Activated CD4-positive, alpha-beta T cell treated with anti-CD3 and anti-CD28 coated beads, Interleukin-2, amount 10 ng/mL, durations not matched to agents 24 days and 14 days (primary cell): ENCODE measurements at regions not wholly inside any gene's neighbourhood (a gene's known extent, or its start where the extent isn't known, plus 50 kb on each side); places are given as distances from the start of the nearest gene placed in this dataset.
"Not testable (repeated sequence)": the region's sequence is repeated elsewhere in the genome, so short reads cannot be mapped to it uniquely, and the experiment has no call there.

ENCODE experiments used
- DNase-seq: peaks from one replicate; pipeline ENCODE4 v3.0.0; 2022
- H3K27ac Mint-ChIP-seq: one replicate; pipeline ENCODE4 v1.8.0; 2022; ENCODE audit warnings: mild to moderate bottlenecking, mixed read lengths
- H3K27me3 Mint-ChIP-seq: one replicate; pipeline ENCODE4 v1.8.0; 2022; ENCODE audit warnings: mixed read lengths
- H3K36me3 Mint-ChIP-seq: one replicate; pipeline ENCODE4 v1.8.0; 2022; ENCODE audit warnings: low read depth, mild to moderate bottlenecking, mixed read lengths
- H3K4me1 Mint-ChIP-seq: one replicate; pipeline ENCODE4 v1.8.0; 2021; ENCODE audit warnings: mixed read lengths
- H3K4me3 Mint-ChIP-seq: one replicate; pipeline ENCODE4 v1.8.0; 2022; ENCODE audit warnings: mild to moderate bottlenecking, moderate library complexity, mixed read lengths
- H3K9me3 Mint-ChIP-seq: one replicate; pipeline ENCODE4 v1.8.0; 2021; ENCODE audit warnings: mixed read lengths
- intact Hi-C: fragments of 100-400 bp; cut with micrococcal nuclease; formaldehyde crosslinking; loops from one replicate; pipeline ENCODE4 v1.15.1; 2023

- Mint-ChIP-seq H3K4me3 (no peak overlapping the region), H3K36me3 (no peaks in the 10 kb centered on the region), H3K4me1 (no peaks in the 10 kb centered on the region), H3K27me3 (no peaks in the 10 kb centered on the region), H3K9me3 (peaks cover 9% of the 10 kb centered on the region), H3K27ac (no peak overlapping the region)
- DNase-seq = no peak
- intact Hi-C loops = no loop called here
Measured at GRCh38 chr13:56352361-56352760, 788.4 kb upstream of the PRR20A start.

GRCh38 chr13:56352901-56353300 lies 787.8 kb upstream of the PRR20A start:
- no peaks in the 10 kb centered on the region for H3K27me3 Mint-ChIP-seq
- no peak overlapping the region for H3K4me3 Mint-ChIP-seq

GRCh38 chr13:56356690-56357089 lies 784.0 kb upstream of the PRR20A start:
- DNase-seq = no peak
- Mint-ChIP-seq H3K4me1 (no peaks in the 10 kb centered on the region), H3K27me3 (no peaks in the 10 kb centered on the region), H3K36me3 (no peaks in the 10 kb centered on the region), H3K9me3 (peaks cover 9% of the 10 kb centered on the region), H3K4me3 (no peak overlapping the region), H3K27ac (no peak overlapping the region)
- intact Hi-C loops = no loop called here

More at GRCh38 chr13:56352901-56353300, 787.8 kb upstream of the PRR20A start:
- Mint-ChIP-seq H3K9me3 (peaks cover 5% of the 10 kb centered on the region), H3K36me3 (no peaks in the 10 kb centered on the region), H3K27ac (no peak overlapping the region), H3K4me1 (no peaks in the 10 kb centered on the region)
- DNase-seq = no peak
- intact Hi-C loops = no loop called here

GRCh38 chr13:56378566-56378965 lies 762.2 kb upstream of the PRR20A start:
- no peak for DNase-seq
- Mint-ChIP-seq H3K36me3 (no peaks in the 10 kb centered on the region), H3K4me1 (no peaks in the 10 kb centered on the region), H3K4me3 (no peak overlapping the region), H3K27me3 (no peaks in the 10 kb centered on the region), H3K27ac (no peak overlapping the region), H3K9me3 (peaks cover 15% of the 10 kb centered on the region)
- intact Hi-C loops = no loop called here

GRCh38 chr13:56393549-56393948 lies 747.2 kb upstream of the PRR20A start:
- intact Hi-C loops = no loop called here
- Mint-ChIP-seq H3K9me3 (peaks cover 7% of the 10 kb centered on the region), H3K4me3 (no peak overlapping the region), H3K27ac (no peak overlapping the region), H3K36me3 (no peaks in the 10 kb centered on the region), H3K4me1 (no peaks in the 10 kb centered on the region), H3K27me3 (no peaks in the 10 kb centered on the region)
- DNase-seq = no peak

GRCh38 chr13:56396318-56396717 lies 744.4 kb upstream of the PRR20A start:
- no peak for DNase-seq
- Mint-ChIP-seq H3K36me3 (no peaks in the 10 kb centered on the region), H3K27me3 (no peaks in the 10 kb centered on the region), H3K4me1 (no peaks in the 10 kb centered on the region), H3K9me3 (peaks cover 6% of the 10 kb centered on the region), H3K27ac (no peak overlapping the region), H3K4me3 (no peak overlapping the region)
- intact Hi-C loops = no loop called here

- Mint-ChIP-seq H3K4me1 (no peaks in the 10 kb centered on the region), H3K27ac (no peak overlapping the region), H3K4me3 (no peak overlapping the region), H3K9me3 (peaks cover 7% of the 10 kb centered on the region), H3K36me3 (no peaks in the 10 kb centered on the region), H3K27me3 (no peaks in the 10 kb centered on the region)
- intact Hi-C loops = no loop called here
- no peak for DNase-seq
Measured at GRCh38 chr13:56400774-56401173, 739.9 kb upstream of the PRR20A start.

GRCh38 chr13:56412856-56413255 lies 727.9 kb upstream of the PRR20A start:
- no peak overlapping the region for H3K27ac Mint-ChIP-seq
- intact Hi-C loops = no loop called here
- no peaks in the 10 kb centered on the region for H3K36me3 Mint-ChIP-seq
- no peak overlapping the region for H3K4me3 Mint-ChIP-seq
- H3K4me1 Mint-ChIP-seq = no peaks in the 10 kb centered on the region
- no peak for DNase-seq
- H3K9me3 Mint-ChIP-seq = peaks cover 8% of the 10 kb centered on the region
- H3K27me3 Mint-ChIP-seq = no peaks in the 10 kb centered on the region

- Mint-ChIP-seq H3K27ac (no peak overlapping the region), H3K4me1 (no peaks in the 10 kb centered on the region), H3K36me3 (no peaks in the 10 kb centered on the region), H3K4me3 (no peak overlapping the region), H3K27me3 (no peaks in the 10 kb centered on the region), H3K9me3 (peaks cover 5% of the 10 kb centered on the region)
- intact Hi-C loops = no loop called here
- no peak for DNase-seq
Measured at GRCh38 chr13:56424246-56424645, 716.5 kb upstream of the PRR20A start.

- intact Hi-C loops = no loop called here
- Mint-ChIP-seq H3K4me1 (no peaks in the 10 kb centered on the region), H3K36me3 (no peaks in the 10 kb centered on the region), H3K27me3 (no peaks in the 10 kb centered on the region), H3K9me3 (peaks cover 15% of the 10 kb centered on the region), H3K4me3 (no peak overlapping the region), H3K27ac (no peak overlapping the region)
- no peak for DNase-seq
Measured at GRCh38 chr13:56457535-56458190, 683.1 kb upstream of the PRR20A start.

- Mint-ChIP-seq H3K27ac (no peak overlapping the region), H3K4me3 (no peak overlapping the region), H3K36me3 (no peaks in the 10 kb centered on the region), H3K9me3 (peaks cover 16% of the 10 kb centered on the region), H3K27me3 (no peaks in the 10 kb centered on the region), H3K4me1 (no peaks in the 10 kb centered on the region)
- DNase-seq = no peak
- intact Hi-C loops = no loop called here
Measured at GRCh38 chr13:56459286-56459685, 681.4 kb upstream of the PRR20A start.

GRCh38 chr13:56501750-56502149 lies 639.0 kb upstream of the PRR20A start:
- Mint-ChIP-seq H3K4me3 (no peak overlapping the region), H3K27ac (no peak overlapping the region), H3K4me1 (no peaks in the 10 kb centered on the region), H3K36me3 (no peaks in the 10 kb centered on the region), H3K9me3 (peaks cover under 1% of the 10 kb centered on the region), H3K27me3 (no peaks in the 10 kb centered on the region)
- no peak for DNase-seq
- intact Hi-C loops = no loop called here

GRCh38 chr13:56510836-56511235 lies 629.9 kb upstream of the PRR20A start:
- peaks cover 11% of the 10 kb centered on the region for H3K9me3 Mint-ChIP-seq
- intact Hi-C loops = no loop called here
- H3K27ac Mint-ChIP-seq = no peak overlapping the region
- H3K4me3 Mint-ChIP-seq = no peak overlapping the region
- no peaks in the 10 kb centered on the region for H3K27me3 Mint-ChIP-seq
- no peaks in the 10 kb centered on the region for H3K36me3 Mint-ChIP-seq
- DNase-seq = no peak
- no peaks in the 10 kb centered on the region for H3K4me1 Mint-ChIP-seq

- DNase-seq, H3K36me3 Mint-ChIP-seq, H3K9me3 Mint-ChIP-seq, H3K27me3 Mint-ChIP-seq, intact Hi-C loops, H3K4me1 Mint-ChIP-seq, H3K4me3 Mint-ChIP-seq, H3K27ac Mint-ChIP-seq: not testable (repeated sequence)
Measured at GRCh38 chr13:56512336-56512735, 628.4 kb upstream of the PRR20A start.

- H3K4me3 Mint-ChIP-seq = no peak overlapping the region
- peaks cover 11% of the 10 kb centered on the region for H3K9me3 Mint-ChIP-seq
- no peak overlapping the region for H3K27ac Mint-ChIP-seq
- intact Hi-C loops = no loop called here
- H3K27me3 Mint-ChIP-seq = no peaks in the 10 kb centered on the region
- no peaks in the 10 kb centered on the region for H3K4me1 Mint-ChIP-seq
- H3K36me3 Mint-ChIP-seq = no peaks in the 10 kb centered on the region
- no peak for DNase-seq
Measured at GRCh38 chr13:56515441-56515840, 625.3 kb upstream of the PRR20A start.
